Astrocyte (in vitro differentiated cells and primary cell): ENCODE measurements at regions not wholly inside any gene's neighbourhood (a gene's known extent, or its start where the extent isn't known, plus 50 kb on each side); places are given as distances from the start of the nearest gene placed in this dataset.

Source experiments
- DNase-seq: peaks from one replicate; pipeline ENCODE4 v3.0.0-alpha.2; 2010; ENCODE audit warnings: low read depth
- FAIRE-seq: peaks from 2 replicates; lab custom pipeline; 2011; peaks lifted over from hg19 to GRCh38; lab: Jason Lieb, UNC
- H2AFZ ChIP-seq: 2 replicates; pipeline ENCODE4 v1.6.0; 2012; ENCODE audit warnings: low read depth, low read length, inconsistent platforms
- H3K27ac ChIP-seq: 2 replicates; pipeline ENCODE4 v1.5.1; 2011; ENCODE audit warnings: low read depth, low read length, inconsistent platforms
- H3K27me3 ChIP-seq: 2 replicates; pipeline ENCODE4 v1.6.0; 2011; ENCODE audit warnings: low read length, inconsistent platforms; ENCODE audit not compliant: insufficient read depth
- H3K36me3 ChIP-seq: 2 replicates; pipeline ENCODE4 v1.5.1; 2011; ENCODE audit warnings: low read length, inconsistent platforms; ENCODE audit not compliant: insufficient read depth
- H3K4me1 ChIP-seq: 2 replicates; pipeline ENCODE4 v1.5.1; 2011; ENCODE audit warnings: low read length, inconsistent platforms; ENCODE audit not compliant: insufficient read depth
- H3K4me2 ChIP-seq: 2 replicates; pipeline ENCODE4 v1.6.0; 2012; ENCODE audit warnings: low read length, inconsistent platforms
- H3K4me3 ChIP-seq: 2 replicates; pipeline ENCODE4 v1.5.1; 2011; ENCODE audit warnings: low read depth, mild to moderate bottlenecking, low read length, inconsistent platforms; ENCODE audit not compliant: insufficient read depth
- H3K79me2 ChIP-seq: 2 replicates; pipeline ENCODE4 v1.6.0; 2012; ENCODE audit warnings: mild to moderate bottlenecking, low read length, inconsistent platforms; ENCODE audit not compliant: insufficient read depth
- H3K9ac ChIP-seq: 2 replicates; pipeline ENCODE4 v1.6.0; 2012; ENCODE audit warnings: mild to moderate bottlenecking, low read length, inconsistent platforms
- H3K9me3 ChIP-seq: 2 replicates; pipeline ENCODE4 v1.5.1; 2012; ENCODE audit warnings: low read depth, mild to moderate bottlenecking, low read length, inconsistent platforms; ENCODE audit not compliant: insufficient read depth
- H4K20me1 ChIP-seq: 2 replicates; pipeline ENCODE4 v1.6.0; 2012; ENCODE audit warnings: low read length, inconsistent platforms; ENCODE audit not compliant: insufficient read depth
- H3K27ac Mint-ChIP-seq: one replicate; pipeline ENCODE4 v1.8.0; 2021; ENCODE audit warnings: mild to moderate bottlenecking, mixed read lengths; ENCODE audit not compliant: unreplicated experiment
- H3K27me3 Mint-ChIP-seq: one replicate; pipeline ENCODE4 v1.8.0; 2021; ENCODE audit warnings: low read depth, mixed read lengths; ENCODE audit not compliant: unreplicated experiment
- H3K36me3 Mint-ChIP-seq: one replicate; pipeline ENCODE4 v1.8.0; 2021; ENCODE audit warnings: low read depth, mixed read lengths; ENCODE audit not compliant: unreplicated experiment
- H3K4me1 Mint-ChIP-seq: one replicate; pipeline ENCODE4 v1.8.0; 2021; ENCODE audit warnings: low read depth, mixed read lengths; ENCODE audit not compliant: unreplicated experiment
- H3K4me3 Mint-ChIP-seq: one replicate; pipeline ENCODE4 v1.8.0; 2021; ENCODE audit warnings: mild to moderate bottlenecking, moderate library complexity, mixed read lengths; ENCODE audit not compliant: unreplicated experiment
- H3K9me3 Mint-ChIP-seq: one replicate; pipeline ENCODE4 v1.8.0; 2021; ENCODE audit warnings: mild to moderate bottlenecking, mixed read lengths; ENCODE audit not compliant: unreplicated experiment
- CTCF ChIP-seq: IDR thresholded peaks from 2 replicates; pipeline ENCODE4 v1.5.1; 2011; ENCODE audit warnings: low read depth, mild to moderate bottlenecking, inconsistent platforms, low read length, moderate library complexity; ENCODE audit not compliant: insufficient read depth
- EZH2 ChIP-seq: IDR thresholded peaks from 2 replicates; pipeline ENCODE4 v1.6.1; 2012; ENCODE audit warnings: mild to moderate bottlenecking, low read length, inconsistent platforms; ENCODE audit not compliant: insufficient read depth

GRCh38 chr16:73142053-73142854 is 94.3 kb upstream of the ZFHX3 start:
- no peaks in the 10 kb centered on the region for H3K9me3 Mint-ChIP-seq
- Histone ChIP-seq H4K20me1 (no peaks in the 10 kb centered on the region), H3K4me1 (no peaks in the 10 kb centered on the region), H3K9ac (no peak overlapping the region), H3K36me3 (no peaks in the 10 kb centered on the region), H2AFZ (no peak overlapping the region), H3K79me2 (no peaks in the 10 kb centered on the region), H3K4me3 (no peak overlapping the region), H3K27me3 (no peaks in the 10 kb centered on the region), H3K9me3 (no peaks in the 10 kb centered on the region), H3K27ac (no peak overlapping the region), H3K4me2 (no peak overlapping the region)
- peaks cover 3% of the 10 kb centered on the region for H3K4me1 Mint-ChIP-seq
- H3K27me3 Mint-ChIP-seq: no peaks in the 10 kb centered on the region
- no peak for FAIRE-seq
- TF ChIP-seq CTCF (no peak), EZH2 (no peak)
- H3K36me3 Mint-ChIP-seq: no peaks in the 10 kb centered on the region
- DNase-seq: no peak
- H3K27ac Mint-ChIP-seq: no peak overlapping the region
- no peak overlapping the region for H3K4me3 Mint-ChIP-seq

GRCh38 chr16:73140929-73141328 is 93.0 kb upstream of the ZFHX3 start:
- Mint-ChIP-seq H3K36me3 (no peaks in the 10 kb centered on the region), H3K27ac (peak overlapping the region; percentile 36), H3K4me3 (no peak overlapping the region), H3K27me3 (no peaks in the 10 kb centered on the region), H3K4me1 (peaks cover 1% of the 10 kb centered on the region), H3K9me3 (no peaks in the 10 kb centered on the region)
- H3K27me3 ChIP-seq: no peaks in the 10 kb centered on the region
- no peaks in the 10 kb centered on the region for H3K4me1 ChIP-seq
- H3K27ac ChIP-seq: no peak overlapping the region
- FAIRE-seq (no peak), DNase-seq (peak; percentile 32)
- no peak overlapping the region for H3K9ac ChIP-seq
- no peak overlapping the region for H3K4me3 ChIP-seq
- H3K9me3 ChIP-seq: no peaks in the 10 kb centered on the region
- TF ChIP-seq EZH2 (no peak), CTCF (no peak)
- H4K20me1 ChIP-seq: no peaks in the 10 kb centered on the region
- no peaks in the 10 kb centered on the region for H3K79me2 ChIP-seq
- H3K4me2 ChIP-seq: no peak overlapping the region
- no peak overlapping the region for H2AFZ ChIP-seq
- H3K36me3 ChIP-seq: no peaks in the 10 kb centered on the region
